Astrocyte (in vitro differentiated cells and primary cell): ENCODE measurements at regions not wholly inside any gene's neighbourhood (a gene's known extent, or its start where the extent isn't known, plus 50 kb on each side); places are given as distances from the start of the nearest gene placed in this dataset.

ENCODE experiments used
- DNase-seq: peaks from one replicate; pipeline ENCODE4 v3.0.0-alpha.2; 2010; ENCODE audit warnings: low read depth
- FAIRE-seq: peaks from 2 replicates; lab custom pipeline; 2011; peaks lifted over from hg19 to GRCh38; lab: Jason Lieb, UNC
- H2AFZ ChIP-seq: 2 replicates; pipeline ENCODE4 v1.6.0; 2012; ENCODE audit warnings: low read depth, low read length, inconsistent platforms
- H3K27ac ChIP-seq: 2 replicates; pipeline ENCODE4 v1.5.1; 2011; ENCODE audit warnings: low read depth, low read length, inconsistent platforms
- H3K27me3 ChIP-seq: 2 replicates; pipeline ENCODE4 v1.6.0; 2011; ENCODE audit warnings: low read length, inconsistent platforms; ENCODE audit not compliant: insufficient read depth
- H3K36me3 ChIP-seq: 2 replicates; pipeline ENCODE4 v1.5.1; 2011; ENCODE audit warnings: low read length, inconsistent platforms; ENCODE audit not compliant: insufficient read depth
- H3K4me1 ChIP-seq: 2 replicates; pipeline ENCODE4 v1.5.1; 2011; ENCODE audit warnings: low read length, inconsistent platforms; ENCODE audit not compliant: insufficient read depth
- H3K4me2 ChIP-seq: 2 replicates; pipeline ENCODE4 v1.6.0; 2012; ENCODE audit warnings: low read length, inconsistent platforms
- H3K4me3 ChIP-seq: 2 replicates; pipeline ENCODE4 v1.5.1; 2011; ENCODE audit warnings: low read depth, mild to moderate bottlenecking, low read length, inconsistent platforms; ENCODE audit not compliant: insufficient read depth
- H3K79me2 ChIP-seq: 2 replicates; pipeline ENCODE4 v1.6.0; 2012; ENCODE audit warnings: mild to moderate bottlenecking, low read length, inconsistent platforms; ENCODE audit not compliant: insufficient read depth
- H3K9ac ChIP-seq: 2 replicates; pipeline ENCODE4 v1.6.0; 2012; ENCODE audit warnings: mild to moderate bottlenecking, low read length, inconsistent platforms
- H3K9me3 ChIP-seq: 2 replicates; pipeline ENCODE4 v1.5.1; 2012; ENCODE audit warnings: low read depth, mild to moderate bottlenecking, low read length, inconsistent platforms; ENCODE audit not compliant: insufficient read depth
- H4K20me1 ChIP-seq: 2 replicates; pipeline ENCODE4 v1.6.0; 2012; ENCODE audit warnings: low read length, inconsistent platforms; ENCODE audit not compliant: insufficient read depth
- H3K27ac Mint-ChIP-seq: one replicate; pipeline ENCODE4 v1.8.0; 2021; ENCODE audit warnings: mild to moderate bottlenecking, mixed read lengths; ENCODE audit not compliant: unreplicated experiment
- H3K27me3 Mint-ChIP-seq: one replicate; pipeline ENCODE4 v1.8.0; 2021; ENCODE audit warnings: low read depth, mixed read lengths; ENCODE audit not compliant: unreplicated experiment
- H3K36me3 Mint-ChIP-seq: one replicate; pipeline ENCODE4 v1.8.0; 2021; ENCODE audit warnings: low read depth, mixed read lengths; ENCODE audit not compliant: unreplicated experiment
- H3K4me1 Mint-ChIP-seq: one replicate; pipeline ENCODE4 v1.8.0; 2021; ENCODE audit warnings: low read depth, mixed read lengths; ENCODE audit not compliant: unreplicated experiment
- H3K4me3 Mint-ChIP-seq: one replicate; pipeline ENCODE4 v1.8.0; 2021; ENCODE audit warnings: mild to moderate bottlenecking, moderate library complexity, mixed read lengths; ENCODE audit not compliant: unreplicated experiment
- H3K9me3 Mint-ChIP-seq: one replicate; pipeline ENCODE4 v1.8.0; 2021; ENCODE audit warnings: mild to moderate bottlenecking, mixed read lengths; ENCODE audit not compliant: unreplicated experiment
- EZH2 ChIP-seq: IDR thresholded peaks from 2 replicates; pipeline ENCODE4 v1.6.1; 2012; ENCODE audit warnings: mild to moderate bottlenecking, low read length, inconsistent platforms; ENCODE audit not compliant: insufficient read depth
- TF ChIP-seq, protein P1 (sequence below): IDR thresholded peaks from 2 replicates; pipeline ENCODE4 v1.5.1; 2011; ENCODE audit warnings: low read depth, mild to moderate bottlenecking, inconsistent platforms, low read length, moderate library complexity; ENCODE audit not compliant: insufficient read depth

DNA sequence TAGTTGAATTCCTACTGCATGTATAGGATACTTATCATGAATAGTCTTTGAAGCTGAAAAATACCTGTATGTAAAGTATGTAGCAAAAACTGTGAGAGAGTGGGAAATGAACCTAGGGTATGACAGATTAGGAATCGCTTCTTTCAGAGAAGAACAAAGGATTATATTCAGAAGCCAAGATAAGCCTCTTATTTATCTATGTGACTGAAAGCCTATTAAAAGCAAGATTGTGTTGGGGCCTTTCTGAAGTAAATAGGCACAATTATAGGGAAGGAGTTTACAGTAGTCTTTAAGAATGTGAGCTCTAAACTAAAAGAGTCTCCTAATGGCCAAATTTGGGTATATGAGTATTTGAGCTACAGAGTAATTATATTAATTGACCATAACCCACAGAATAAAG lies 102.1 kb downstream of the MTERF1 start:
- no peak overlapping the region for H2AFZ ChIP-seq
- no peak overlapping the region for H3K4me2 ChIP-seq
- Mint-ChIP-seq H3K4me1 (no peaks in the 10 kb centered on the region), H3K36me3 (no peaks in the 10 kb centered on the region), H3K4me3 (no peak overlapping the region), H3K27me3 (peaks cover 6% of the 10 kb centered on the region), H3K27ac (no peak overlapping the region), H3K9me3 (no peaks in the 10 kb centered on the region)
- H3K9me3 ChIP-seq: no peaks in the 10 kb centered on the region
- TF ChIP-seq, protein P1, sequence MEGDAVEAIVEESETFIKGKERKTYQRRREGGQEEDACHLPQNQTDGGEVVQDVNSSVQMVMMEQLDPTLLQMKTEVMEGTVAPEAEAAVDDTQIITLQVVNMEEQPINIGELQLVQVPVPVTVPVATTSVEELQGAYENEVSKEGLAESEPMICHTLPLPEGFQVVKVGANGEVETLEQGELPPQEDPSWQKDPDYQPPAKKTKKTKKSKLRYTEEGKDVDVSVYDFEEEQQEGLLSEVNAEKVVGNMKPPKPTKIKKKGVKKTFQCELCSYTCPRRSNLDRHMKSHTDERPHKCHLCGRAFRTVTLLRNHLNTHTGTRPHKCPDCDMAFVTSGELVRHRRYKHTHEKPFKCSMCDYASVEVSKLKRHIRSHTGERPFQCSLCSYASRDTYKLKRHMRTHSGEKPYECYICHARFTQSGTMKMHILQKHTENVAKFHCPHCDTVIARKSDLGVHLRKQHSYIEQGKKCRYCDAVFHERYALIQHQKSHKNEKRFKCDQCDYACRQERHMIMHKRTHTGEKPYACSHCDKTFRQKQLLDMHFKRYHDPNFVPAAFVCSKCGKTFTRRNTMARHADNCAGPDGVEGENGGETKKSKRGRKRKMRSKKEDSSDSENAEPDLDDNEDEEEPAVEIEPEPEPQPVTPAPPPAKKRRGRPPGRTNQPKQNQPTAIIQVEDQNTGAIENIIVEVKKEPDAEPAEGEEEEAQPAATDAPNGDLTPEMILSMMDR: no peak
- TF ChIP-seq EZH2: no peak
- no peak overlapping the region for H3K9ac ChIP-seq
- DNase-seq (no peak), FAIRE-seq (no peak)
- no peak overlapping the region for H3K4me3 ChIP-seq
- no peak overlapping the region for H3K27ac ChIP-seq
- H3K79me2 ChIP-seq: no peaks in the 10 kb centered on the region
- H3K36me3 ChIP-seq: no peaks in the 10 kb centered on the region
- H3K27me3 ChIP-seq: no peaks in the 10 kb centered on the region
- H4K20me1 ChIP-seq: no peaks in the 10 kb centered on the region
- H3K4me1 ChIP-seq: no peaks in the 10 kb centered on the region

GRCh38 chr7:91780521-91780920 lies 100.0 kb downstream of the MTERF1 start:
- no peaks in the 10 kb centered on the region for H3K79me2 ChIP-seq
- no peaks in the 10 kb centered on the region for H3K36me3 ChIP-seq
- H4K20me1 ChIP-seq: no peaks in the 10 kb centered on the region
- no peak overlapping the region for H3K9ac ChIP-seq
- TF ChIP-seq, protein P1: no peak
- TF ChIP-seq EZH2: no peak
- Mint-ChIP-seq H3K4me1 (no peaks in the 10 kb centered on the region), H3K27me3 (peaks cover 5% of the 10 kb centered on the region), H3K36me3 (no peaks in the 10 kb centered on the region), H3K27ac (no peak overlapping the region), H3K9me3 (no peaks in the 10 kb centered on the region), H3K4me3 (no peak overlapping the region)
- no peak overlapping the region for H3K4me2 ChIP-seq
- no peak for FAIRE-seq
- DNase-seq: no peak
- no peaks in the 10 kb centered on the region for H3K9me3 ChIP-seq
- no peaks in the 10 kb centered on the region for H3K4me1 ChIP-seq
- H3K4me3 ChIP-seq: no peak overlapping the region
- H2AFZ ChIP-seq: no peak overlapping the region
- H3K27me3 ChIP-seq: no peaks in the 10 kb centered on the region
- no peak overlapping the region for H3K27ac ChIP-seq

GRCh38 chr7:91784469-91784868 lies 96.0 kb downstream of the MTERF1 start:
- no peak overlapping the region for H3K27ac ChIP-seq
- H3K4me3 Mint-ChIP-seq: no peak overlapping the region
- no peaks in the 10 kb centered on the region for H3K36me3 ChIP-seq
- H3K9ac ChIP-seq: no peak overlapping the region
- no peaks in the 10 kb centered on the region for H3K9me3 Mint-ChIP-seq
- no peaks in the 10 kb centered on the region for H3K4me1 ChIP-seq
- H3K9me3 ChIP-seq: no peaks in the 10 kb centered on the region
- H3K4me2 ChIP-seq: no peak overlapping the region
- no peak for TF ChIP-seq EZH2
- TF ChIP-seq, protein P1: peak; percentile 47
- no peak overlapping the region for H2AFZ ChIP-seq
- DNase-seq (peak; percentile 58), FAIRE-seq (peak; percentile 90)
- H3K27me3 Mint-ChIP-seq: peaks cover 4% of the 10 kb centered on the region
- H3K79me2 ChIP-seq: no peaks in the 10 kb centered on the region
- H3K36me3 Mint-ChIP-seq: no peaks in the 10 kb centered on the region
- no peak overlapping the region for H3K4me3 ChIP-seq
- no peaks in the 10 kb centered on the region for H3K4me1 Mint-ChIP-seq
- H4K20me1 ChIP-seq: no peaks in the 10 kb centered on the region
- no peak overlapping the region for H3K27ac Mint-ChIP-seq
- no peaks in the 10 kb centered on the region for H3K27me3 ChIP-seq
